IMR-90 (cell line): ENCODE measurements at regions not wholly inside any gene's neighbourhood (a gene's known extent, or its start where the extent isn't known, plus 50 kb on each side); places are given as distances from the start of the nearest gene placed in this dataset.

Experiments used
- BHLHE40 ChIP-seq: fragments of 150-350 bp; IDR thresholded peaks from 2 replicates; pipeline ENCODE4 v1.6.1; 2016; ENCODE audit warnings: mild to moderate bottlenecking, low read depth, low read length
- CEBPB ChIP-seq: IDR thresholded peaks from 2 replicates; pipeline ENCODE4 v1.6.1; 2012; ENCODE audit warnings: low read depth, low read length, improper control_type of control experiment
- NFE2L2 ChIP-seq: fragments of 150-350 bp; IDR thresholded peaks from 2 replicates; pipeline ENCODE4 v1.6.1; 2016; ENCODE audit warnings: low read depth, mild to moderate bottlenecking, low read length
- POLR2A ChIP-seq: IDR thresholded peaks from 2 replicates; pipeline ENCODE4 v1.6.1; 2012; ENCODE audit warnings: mild to moderate bottlenecking, low read depth, low read length
- RAD21 ChIP-seq: IDR thresholded peaks from 2 replicates; pipeline ENCODE4 v1.6.1; 2012; ENCODE audit warnings: low read length, improper control_type of control experiment
- RCOR1 ChIP-seq: IDR thresholded peaks from 2 replicates; pipeline ENCODE4 v1.6.1; 2012; ENCODE audit warnings: mild to moderate bottlenecking, low read length, improper control_type of control experiment; ENCODE audit not compliant: insufficient replicate concordance
- RFX5 ChIP-seq: IDR thresholded peaks from 2 replicates; pipeline ENCODE4 v1.8.0; 2012; ENCODE audit warnings: low read depth, mild to moderate bottlenecking, low read length, moderate library complexity
- TF ChIP-seq, protein P1 (sequence below): conservative IDR thresholded peaks from 2 replicates; pipeline ENCODE4 v1.5.1; 2012; ENCODE audit warnings: mild to moderate bottlenecking, low read depth, low read length, improper control_type of control experiment
- TF ChIP-seq, protein P2 (sequence below): fragments of 150-350 bp; IDR thresholded peaks from 2 replicates; pipeline ENCODE4 v1.6.1; 2017; ENCODE audit warnings: mild to moderate bottlenecking, antibody characterized with exemption, low read length, low read depth
- TF ChIP-seq, protein P3 (sequence below): fragments of 150-350 bp; IDR thresholded peaks from 2 replicates; pipeline ENCODE4 v1.6.1; 2016; ENCODE audit warnings: low read depth, mild to moderate bottlenecking, low read length, moderate library complexity, borderline replicate concordance

DNA sequence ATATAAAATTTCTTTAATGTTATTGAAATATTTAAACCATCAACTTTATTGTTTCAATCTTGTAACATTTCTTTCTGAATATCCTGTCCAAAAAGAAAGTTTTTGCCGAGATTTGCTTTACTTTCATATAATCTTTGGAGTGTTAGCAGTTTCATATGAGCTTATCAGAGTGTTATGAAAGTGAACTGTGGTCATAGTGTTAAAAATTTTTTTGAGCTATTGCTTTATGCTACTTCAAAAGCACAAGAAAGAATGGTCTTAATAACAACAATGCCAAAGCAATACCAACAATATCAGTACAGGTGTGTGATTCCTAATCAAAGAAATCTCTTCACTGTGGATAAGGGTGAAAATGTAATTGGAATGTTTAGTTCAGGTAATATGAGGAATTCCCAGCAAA, 1994.9 kb upstream of the FLRT2 start:
- TF ChIP-seq NFE2L2 (no peak), RAD21 (no peak), CEBPB (no peak), BHLHE40 (no peak), POLR2A (no peak), RFX5 (no peak), RCOR1 (no peak)
- TF ChIP-seq, protein P1, sequence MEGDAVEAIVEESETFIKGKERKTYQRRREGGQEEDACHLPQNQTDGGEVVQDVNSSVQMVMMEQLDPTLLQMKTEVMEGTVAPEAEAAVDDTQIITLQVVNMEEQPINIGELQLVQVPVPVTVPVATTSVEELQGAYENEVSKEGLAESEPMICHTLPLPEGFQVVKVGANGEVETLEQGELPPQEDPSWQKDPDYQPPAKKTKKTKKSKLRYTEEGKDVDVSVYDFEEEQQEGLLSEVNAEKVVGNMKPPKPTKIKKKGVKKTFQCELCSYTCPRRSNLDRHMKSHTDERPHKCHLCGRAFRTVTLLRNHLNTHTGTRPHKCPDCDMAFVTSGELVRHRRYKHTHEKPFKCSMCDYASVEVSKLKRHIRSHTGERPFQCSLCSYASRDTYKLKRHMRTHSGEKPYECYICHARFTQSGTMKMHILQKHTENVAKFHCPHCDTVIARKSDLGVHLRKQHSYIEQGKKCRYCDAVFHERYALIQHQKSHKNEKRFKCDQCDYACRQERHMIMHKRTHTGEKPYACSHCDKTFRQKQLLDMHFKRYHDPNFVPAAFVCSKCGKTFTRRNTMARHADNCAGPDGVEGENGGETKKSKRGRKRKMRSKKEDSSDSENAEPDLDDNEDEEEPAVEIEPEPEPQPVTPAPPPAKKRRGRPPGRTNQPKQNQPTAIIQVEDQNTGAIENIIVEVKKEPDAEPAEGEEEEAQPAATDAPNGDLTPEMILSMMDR: no peak
- TF ChIP-seq, protein P2, sequence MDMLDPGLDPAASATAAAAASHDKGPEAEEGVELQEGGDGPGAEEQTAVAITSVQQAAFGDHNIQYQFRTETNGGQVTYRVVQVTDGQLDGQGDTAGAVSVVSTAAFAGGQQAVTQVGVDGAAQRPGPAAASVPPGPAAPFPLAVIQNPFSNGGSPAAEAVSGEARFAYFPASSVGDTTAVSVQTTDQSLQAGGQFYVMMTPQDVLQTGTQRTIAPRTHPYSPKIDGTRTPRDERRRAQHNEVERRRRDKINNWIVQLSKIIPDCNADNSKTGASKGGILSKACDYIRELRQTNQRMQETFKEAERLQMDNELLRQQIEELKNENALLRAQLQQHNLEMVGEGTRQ: no peak
- TF ChIP-seq, protein P3, sequence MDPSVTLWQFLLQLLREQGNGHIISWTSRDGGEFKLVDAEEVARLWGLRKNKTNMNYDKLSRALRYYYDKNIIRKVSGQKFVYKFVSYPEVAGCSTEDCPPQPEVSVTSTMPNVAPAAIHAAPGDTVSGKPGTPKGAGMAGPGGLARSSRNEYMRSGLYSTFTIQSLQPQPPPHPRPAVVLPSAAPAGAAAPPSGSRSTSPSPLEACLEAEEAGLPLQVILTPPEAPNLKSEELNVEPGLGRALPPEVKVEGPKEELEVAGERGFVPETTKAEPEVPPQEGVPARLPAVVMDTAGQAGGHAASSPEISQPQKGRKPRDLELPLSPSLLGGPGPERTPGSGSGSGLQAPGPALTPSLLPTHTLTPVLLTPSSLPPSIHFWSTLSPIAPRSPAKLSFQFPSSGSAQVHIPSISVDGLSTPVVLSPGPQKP: no peak
